A172 (cell line): ENCODE measurements at regions not wholly inside any gene's neighbourhood (a gene's known extent, or its start where the extent isn't known, plus 50 kb on each side); places are given as distances from the start of the nearest gene placed in this dataset.
"Not testable (repeated sequence)": the region's sequence is repeated elsewhere in the genome, so short reads cannot be mapped to it uniquely, and the experiment has no call there.

Experiments used
- DNase-seq: peaks from one replicate; pipeline ENCODE4 v3.0.0-alpha.2; 2015; ENCODE audit warnings: low spot score

GRCh38 chr14:51342226-51342625 lies 102.2 kb downstream of the TMX1 start:
- DNase-seq = peak; percentile 89

GRCh38 chr14:51351997-51352396 lies 112.0 kb downstream of the TMX1 start:
- DNase-seq = no peak

DNA sequence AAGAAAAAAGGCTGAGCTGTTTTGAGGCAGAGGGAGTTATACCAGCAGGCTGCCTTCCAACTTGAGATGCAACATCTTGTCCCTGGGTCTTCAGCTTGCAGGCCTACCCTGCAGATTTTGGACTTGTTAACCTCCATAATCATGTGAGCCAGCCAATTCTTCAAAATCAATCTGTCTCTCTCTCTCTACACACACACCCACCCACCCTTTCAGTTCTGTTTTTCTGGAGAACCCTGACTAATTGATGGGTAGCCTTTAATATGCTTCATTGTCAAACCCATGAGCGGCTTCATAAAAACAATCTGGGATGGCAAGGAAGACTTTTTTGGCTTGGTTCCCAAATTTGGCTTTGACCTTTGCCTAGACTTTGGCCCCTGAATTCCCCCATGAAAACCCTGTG lies 113.9 kb downstream of the TMX1 start:
- DNase-seq = no peak

DNA sequence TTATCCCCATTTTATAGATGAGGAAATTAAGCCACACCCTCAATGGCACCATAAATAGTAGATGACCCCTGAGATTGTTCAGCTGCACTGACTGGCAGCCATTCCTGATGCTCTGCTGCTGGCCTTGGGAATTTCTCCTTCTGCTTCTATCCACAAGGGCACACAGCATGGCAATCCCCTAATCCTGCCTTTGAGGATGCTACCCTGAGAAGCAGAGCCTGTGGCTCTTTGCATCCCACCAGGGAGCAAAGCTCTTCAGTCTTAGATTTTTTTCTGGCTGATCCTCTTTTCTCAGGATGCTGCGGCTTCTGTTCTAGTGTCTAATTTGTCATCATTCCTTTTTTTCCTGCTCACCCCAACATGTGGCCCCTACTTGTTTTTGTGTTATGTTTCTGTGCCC lies 114.8 kb downstream of the TMX1 start:
- no peak for DNase-seq

DNA sequence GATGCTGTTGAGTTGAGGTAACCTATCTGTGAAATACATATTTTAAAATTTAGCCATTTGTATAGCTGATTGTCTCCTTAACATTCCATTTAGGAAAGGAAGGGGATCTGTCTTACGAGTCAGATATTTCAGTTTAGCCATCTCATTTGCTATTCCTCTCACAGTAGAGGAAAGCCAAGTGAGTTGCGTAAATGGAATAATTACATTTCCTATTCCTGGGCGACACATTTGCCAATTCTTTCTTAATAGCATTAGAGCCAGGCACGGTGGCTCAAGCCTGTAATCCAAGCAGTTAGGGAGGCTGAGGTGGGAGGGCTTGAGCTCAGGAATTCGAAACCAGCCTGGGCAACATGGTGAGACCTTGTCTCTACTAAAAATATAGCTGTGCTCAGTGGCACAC lies 116.3 kb downstream of the TMX1 start:
- DNase-seq = no peak

- no peak for DNase-seq
Measured at GRCh38 chr14:51357250-51357649, 117.2 kb downstream of the TMX1 start.

DNA sequence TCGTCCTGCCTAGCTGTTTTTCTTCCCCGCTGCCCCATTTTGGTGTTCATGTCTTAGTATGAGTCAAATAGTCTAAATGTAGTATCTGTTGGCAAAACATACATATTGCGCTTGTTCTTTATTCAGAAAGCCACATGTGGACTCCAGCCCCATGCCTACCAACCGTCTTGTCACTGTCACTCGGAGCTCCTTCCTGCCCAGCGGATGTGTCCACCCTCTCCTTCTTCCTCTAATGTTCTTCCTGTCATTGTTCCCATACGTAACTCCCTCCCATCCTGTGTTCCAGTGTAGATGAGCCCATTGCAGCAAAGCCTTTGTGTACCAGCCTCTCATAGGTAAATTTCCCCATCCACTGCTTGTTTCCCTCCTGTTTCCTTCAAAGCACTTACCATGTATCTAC lies 120.5 kb downstream of the TMX1 start:
- no peak for DNase-seq

DNA sequence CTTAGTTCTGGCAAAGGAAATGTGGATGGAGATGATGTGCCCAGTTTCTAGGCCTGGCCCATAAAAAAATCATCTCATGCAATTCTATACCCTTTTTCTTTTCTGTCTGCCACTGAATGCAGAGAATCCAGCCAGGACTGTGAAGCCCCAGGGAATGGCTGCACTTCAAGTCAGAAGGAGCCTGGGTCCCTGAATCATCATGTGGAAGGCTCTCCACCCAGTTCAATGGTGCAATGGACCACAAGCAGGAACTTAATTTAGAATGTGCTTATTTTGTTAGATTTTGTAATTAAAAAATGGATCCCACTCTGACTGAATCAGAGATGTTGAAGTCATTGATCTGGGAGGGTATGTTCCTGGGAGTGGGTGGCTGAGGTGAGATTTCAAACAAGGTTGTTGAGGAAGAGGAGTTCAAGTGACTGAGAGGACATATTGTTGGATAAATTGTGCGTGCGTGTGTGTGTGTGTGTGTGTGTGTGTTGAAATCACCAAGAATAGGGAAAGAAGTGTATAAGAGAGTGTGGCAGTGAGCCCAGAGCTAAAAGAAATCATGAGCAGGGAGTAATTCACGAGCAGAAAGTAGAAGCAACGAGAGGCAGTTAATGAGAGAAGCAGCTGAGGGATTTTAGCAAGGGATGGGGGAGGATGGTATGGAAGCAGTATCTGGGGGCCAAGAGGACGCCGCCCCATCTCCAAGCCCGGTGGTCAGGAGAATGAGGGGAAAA lies 125.4 kb downstream of the TMX1 start:
- no peak for DNase-seq

GRCh38 chr14:51366460-51366859 lies 126.4 kb downstream of the TMX1 start:
- DNase-seq = not testable (repeated sequence)

DNA sequence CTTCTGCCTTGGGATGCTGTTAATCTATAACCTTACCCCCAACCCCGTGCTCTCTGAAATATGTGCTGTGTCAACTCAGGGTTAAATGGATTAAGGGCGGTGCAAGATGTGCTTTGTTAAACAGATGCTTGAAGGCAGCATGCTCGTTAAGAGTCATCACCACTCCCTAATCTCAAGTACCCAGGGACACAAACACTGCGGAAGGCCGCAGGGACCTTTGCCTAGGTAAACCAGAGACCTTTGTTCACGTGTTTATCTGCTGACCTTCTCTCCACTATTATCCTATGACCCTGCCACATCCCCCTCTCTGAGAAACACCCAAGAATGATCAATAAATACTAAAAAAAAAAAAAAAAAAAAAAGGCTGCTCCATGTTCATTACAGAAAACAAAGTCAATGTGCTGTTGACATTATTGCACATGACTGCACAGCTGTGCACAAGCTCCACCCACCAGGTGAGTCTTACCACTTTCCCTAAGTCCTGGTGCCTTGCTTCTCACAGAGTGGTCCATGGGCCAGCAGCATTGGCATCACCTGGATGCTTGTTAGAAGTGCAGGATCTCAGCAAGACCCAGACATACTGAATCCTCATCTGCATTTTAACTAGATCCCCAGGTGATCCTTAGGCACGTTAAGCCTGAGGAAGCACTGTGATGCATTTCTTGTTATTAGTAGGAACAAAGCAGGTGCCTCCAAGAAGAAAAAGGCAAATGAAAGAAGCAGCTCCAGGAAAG lies 127.0 kb downstream of the TMX1 start:
- not testable (repeated sequence) for DNase-seq

DNA sequence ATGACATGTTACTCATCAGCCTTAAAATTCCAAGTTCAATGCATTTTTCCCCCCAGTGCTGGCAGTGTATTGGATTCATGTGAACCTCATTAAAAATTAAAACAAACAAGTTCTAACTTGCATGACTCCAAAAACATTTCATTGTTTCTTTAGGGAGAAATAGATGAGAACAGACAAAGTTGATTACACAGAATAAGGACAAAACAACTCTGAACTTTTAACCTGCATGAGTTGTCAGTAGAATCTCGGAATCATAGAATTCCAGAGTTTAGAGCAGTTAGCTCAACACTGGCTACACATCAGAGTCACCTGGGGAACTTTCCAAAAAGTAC lies 127.5 kb downstream of the TMX1 start:
- DNase-seq = peak; percentile 6

GRCh38 chr14:51368721-51369163 lies 128.7 kb downstream of the TMX1 start:
- DNase-seq = peak; percentile 80

DNA sequence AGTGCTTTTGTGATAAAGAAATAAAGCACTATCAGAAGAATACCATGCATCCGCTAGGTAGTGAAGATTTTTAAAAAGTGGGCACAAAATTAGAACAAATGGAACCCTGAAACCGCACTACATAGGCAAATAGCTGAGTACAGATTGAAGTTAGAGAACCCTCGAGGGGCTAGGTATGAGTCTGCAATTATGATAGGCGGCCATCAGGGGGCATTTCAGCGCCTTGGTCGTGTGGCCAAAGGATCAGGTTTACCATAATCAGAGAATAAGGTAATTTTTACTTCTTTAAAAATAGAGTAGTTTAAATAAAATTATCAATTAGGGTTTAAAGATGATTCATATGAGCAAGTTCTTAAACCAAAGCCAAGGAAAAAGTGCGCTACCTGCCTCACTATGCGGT lies 129.8 kb downstream of the TMX1 start:
- DNase-seq = no peak

- no peak for DNase-seq
Measured at GRCh38 chr14:51370758-51371386, 130.8 kb downstream of the TMX1 start.

GRCh38 chr14:51377186-51377585 lies 137.1 kb downstream of the TMX1 start:
- not testable (repeated sequence) for DNase-seq

DNA sequence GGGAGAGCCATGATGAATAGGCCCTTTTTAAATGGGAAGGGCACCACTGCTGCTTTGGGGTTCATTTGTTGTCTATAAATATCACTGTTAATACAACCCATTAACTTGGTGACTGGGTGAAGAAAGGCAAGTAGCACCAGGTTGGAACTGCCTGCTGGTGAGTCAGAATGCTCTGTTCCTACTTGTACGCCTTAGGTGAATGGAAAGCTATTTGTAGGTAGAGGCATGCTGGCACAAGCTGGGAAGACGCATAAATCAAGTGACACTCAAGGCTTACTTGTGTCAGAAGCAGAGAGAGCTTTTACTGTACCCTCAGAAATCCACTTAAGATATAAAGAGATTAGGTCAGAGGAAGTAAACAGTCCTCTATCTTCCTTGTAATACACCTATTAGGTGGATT lies 142.5 kb downstream of the TMX1 start:
- DNase-seq = peak; percentile 23

GRCh38 chr14:51386411-51386810 lies 146.4 kb downstream of the TMX1 start:
- no peak for DNase-seq

DNA sequence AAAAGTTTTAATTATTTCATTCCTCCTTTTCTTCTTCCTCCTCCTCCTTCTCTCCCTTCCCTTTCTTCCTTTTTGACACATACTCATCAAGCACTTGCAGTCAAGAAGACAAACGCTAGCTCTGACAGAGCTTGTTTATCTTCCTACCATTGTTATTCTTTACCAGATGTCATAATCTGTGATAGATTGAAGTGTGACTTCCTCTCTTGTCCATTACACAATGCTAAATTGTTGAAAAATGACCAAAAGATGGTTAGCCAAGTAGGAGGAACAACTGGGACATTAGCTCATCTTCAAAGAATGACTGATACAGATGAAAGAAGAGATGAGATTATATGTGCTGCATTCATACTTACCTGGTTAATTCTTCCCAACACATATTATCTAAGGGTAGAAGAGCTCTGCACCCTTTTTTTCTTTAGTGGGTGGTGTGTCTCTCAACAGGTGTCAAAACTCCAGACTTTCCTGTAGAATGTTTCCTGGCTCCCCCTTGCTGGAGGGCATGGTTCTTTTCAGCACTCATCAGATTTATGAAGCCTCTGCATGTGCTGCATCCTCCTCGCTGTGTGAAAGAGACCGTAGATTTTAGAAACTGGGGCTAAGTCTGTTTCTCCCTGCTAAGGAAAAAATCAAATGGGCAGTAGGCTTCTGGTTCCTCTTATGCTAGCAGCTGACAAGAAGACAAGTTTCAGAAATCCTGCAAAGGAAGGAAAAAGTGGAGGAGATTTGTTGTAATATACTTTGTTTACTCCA lies 147.1 kb downstream of the TMX1 start:
- no peak for DNase-seq

DNA sequence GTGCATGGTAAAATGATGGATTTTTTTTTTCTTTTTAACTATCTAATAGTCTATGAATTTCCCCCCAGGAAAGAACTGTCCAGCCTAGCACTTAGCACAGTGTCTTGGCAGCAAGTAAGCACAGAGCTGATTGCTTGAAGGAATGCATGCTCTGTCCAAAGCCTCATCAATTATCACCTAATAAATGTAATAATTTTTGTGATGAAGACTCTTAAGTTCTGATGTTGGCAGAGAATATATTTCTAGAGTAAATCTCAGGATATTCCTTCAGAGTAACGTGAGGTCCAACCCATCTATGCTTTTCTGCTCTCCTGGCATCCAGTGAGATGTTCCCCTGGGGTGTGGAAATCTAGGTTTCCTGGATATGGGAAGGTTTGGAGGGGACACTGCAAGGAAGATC lies 152.4 kb downstream of the TMX1 start:
- no peak for DNase-seq

GRCh38 chr14:51394384-51394783 lies 154.3 kb downstream of the TMX1 start:
- DNase-seq = no peak

DNA sequence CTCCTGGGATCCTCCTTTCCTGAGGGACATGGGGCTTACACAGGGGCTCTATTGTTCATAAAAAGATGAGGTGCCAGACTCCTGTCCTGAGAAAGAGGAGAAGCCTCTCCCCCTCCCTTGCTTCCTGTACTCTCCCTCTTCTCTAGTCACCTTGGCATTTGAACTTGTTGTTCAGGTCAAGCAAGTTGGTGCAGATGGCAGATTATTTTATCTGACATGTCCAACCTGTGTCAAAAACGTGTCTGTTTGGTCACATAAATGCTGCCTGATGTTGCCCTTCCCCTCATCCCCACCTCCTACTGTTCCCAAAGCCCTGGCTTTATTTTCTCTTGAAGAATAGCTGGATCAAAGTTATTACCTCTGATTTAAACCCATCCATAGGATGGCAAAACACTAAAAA lies 154.8 kb downstream of the TMX1 start:
- DNase-seq = no peak

DNA sequence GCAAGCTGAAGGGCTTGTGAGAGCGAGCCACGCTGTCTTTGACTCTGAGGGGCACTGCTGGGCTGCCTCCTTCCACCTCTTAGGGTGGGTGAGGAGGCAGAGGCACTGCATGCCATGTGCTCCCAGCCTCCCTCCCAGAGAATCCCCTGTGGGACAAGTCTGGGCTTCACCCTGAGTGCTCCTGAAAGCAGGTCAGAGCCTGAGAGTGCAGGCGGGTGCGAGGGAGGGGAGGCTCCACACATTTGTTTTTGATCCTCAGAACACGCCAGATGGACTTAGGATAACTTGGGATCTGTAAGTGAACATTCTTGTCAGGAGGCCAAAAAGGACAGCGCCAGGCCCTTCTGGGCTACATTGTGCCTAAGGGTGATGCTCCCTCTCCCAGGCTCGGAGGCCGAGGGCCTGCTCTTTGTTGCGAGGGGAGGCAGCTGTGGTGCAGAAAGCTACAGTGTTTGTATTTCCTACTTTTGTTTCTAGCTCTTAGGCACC lies 155.4 kb downstream of the TMX1 start:
- peak; percentile 46 for DNase-seq
